ENCODE measurements at regions not wholly inside any gene's neighbourhood (a gene's known extent, or its start where the extent isn't known, plus 50 kb on each side); places are given as distances from the start of the nearest gene placed in this dataset.

DNA sequence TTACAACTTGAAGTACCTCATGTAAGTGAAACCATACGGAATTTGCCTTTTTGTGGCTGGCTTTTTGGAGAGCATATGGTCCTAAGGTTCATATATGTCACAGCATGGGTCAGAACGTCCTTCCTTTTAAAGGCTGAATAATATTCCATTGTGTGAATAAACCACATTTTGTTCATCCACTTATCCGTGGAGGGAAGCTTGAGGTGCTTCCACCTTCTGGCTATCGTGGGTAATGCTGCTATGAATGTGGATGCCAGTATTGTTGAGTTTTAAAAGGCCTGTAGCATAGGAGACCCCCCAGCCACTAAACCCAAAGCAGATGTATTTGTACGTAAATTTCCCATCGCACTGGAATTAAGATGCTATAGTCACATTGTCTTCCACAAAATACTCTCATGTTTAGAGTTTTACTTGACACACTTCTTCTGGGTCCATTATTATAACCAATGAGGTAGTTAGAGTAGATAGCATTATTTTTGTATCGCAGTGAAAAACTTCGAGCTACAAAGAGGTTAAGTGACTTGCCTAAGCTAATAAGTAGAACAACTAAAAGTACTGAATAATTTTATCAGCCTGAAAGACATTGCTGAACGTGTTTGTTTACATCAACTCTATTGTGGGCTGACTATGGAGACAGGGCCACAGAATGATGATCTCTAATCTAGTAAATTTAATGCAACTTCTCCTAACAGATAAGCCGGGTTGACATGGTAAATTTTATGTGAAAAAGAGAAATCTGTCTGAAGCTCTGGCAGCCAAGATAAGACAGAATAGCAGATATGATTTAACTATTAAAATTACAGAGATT, 183.0 kb upstream of the CTBP2 start:
- H3K36me3 ChIP-seq = no peaks in the 10 kb centered on the region
- intact Hi-C loops (cut with DNase I) = no loop called here

DNA sequence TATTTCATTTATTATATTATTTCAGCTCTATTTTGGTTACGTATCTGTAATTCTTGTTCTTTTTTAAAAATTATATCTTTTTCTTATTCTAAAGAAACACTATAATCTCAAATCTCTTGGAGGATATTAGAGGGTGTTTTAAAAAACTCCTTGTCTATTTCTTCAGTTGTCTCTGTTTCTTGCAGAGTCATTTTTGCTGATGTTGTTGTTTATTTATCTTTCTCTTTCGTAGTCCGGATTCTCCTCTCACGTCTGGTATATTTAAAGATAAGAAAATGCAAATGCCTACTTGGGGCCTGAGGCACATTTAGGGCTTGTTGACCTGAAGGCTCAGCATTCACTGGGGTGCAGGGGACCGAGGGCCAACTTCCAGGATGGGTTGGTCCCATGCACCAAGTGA, 181.2 kb upstream of the CTBP2 start:
- Histone ChIP-seq H3K27me3 (ENCODE audit: low read depth) (no peaks in the 10 kb centered on the region), H3K4me1 (no peaks in the 10 kb centered on the region), H3K4me3 (no peak overlapping the region), H3K27ac (no peak overlapping the region), H3K9me3 (no peaks in the 10 kb centered on the region), H3K36me3 (no peaks in the 10 kb centered on the region)
- no peak for ATAC-seq
- DNase-seq = no peak
- TF ChIP-seq, protein P1, sequence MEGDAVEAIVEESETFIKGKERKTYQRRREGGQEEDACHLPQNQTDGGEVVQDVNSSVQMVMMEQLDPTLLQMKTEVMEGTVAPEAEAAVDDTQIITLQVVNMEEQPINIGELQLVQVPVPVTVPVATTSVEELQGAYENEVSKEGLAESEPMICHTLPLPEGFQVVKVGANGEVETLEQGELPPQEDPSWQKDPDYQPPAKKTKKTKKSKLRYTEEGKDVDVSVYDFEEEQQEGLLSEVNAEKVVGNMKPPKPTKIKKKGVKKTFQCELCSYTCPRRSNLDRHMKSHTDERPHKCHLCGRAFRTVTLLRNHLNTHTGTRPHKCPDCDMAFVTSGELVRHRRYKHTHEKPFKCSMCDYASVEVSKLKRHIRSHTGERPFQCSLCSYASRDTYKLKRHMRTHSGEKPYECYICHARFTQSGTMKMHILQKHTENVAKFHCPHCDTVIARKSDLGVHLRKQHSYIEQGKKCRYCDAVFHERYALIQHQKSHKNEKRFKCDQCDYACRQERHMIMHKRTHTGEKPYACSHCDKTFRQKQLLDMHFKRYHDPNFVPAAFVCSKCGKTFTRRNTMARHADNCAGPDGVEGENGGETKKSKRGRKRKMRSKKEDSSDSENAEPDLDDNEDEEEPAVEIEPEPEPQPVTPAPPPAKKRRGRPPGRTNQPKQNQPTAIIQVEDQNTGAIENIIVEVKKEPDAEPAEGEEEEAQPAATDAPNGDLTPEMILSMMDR (IDR thresholded peaks at IDR 0.05) = no peak
- intact Hi-C loops (cut with DNase I) = no loop called here

More for the DNA sequence above, 183.0 kb upstream of the CTBP2 start:
- no peaks in the 10 kb centered on the region for H3K27me3 ChIP-seq (ENCODE audit: low read depth)
- ATAC-seq = no peak
- DNase-seq = no peak
- no peaks in the 10 kb centered on the region for H3K4me1 ChIP-seq
- no peak overlapping the region for H3K27ac ChIP-seq
- H3K4me3 ChIP-seq = no peak overlapping the region
- TF ChIP-seq, protein P1 (IDR thresholded peaks at IDR 0.05) = peak; percentile 62
- H3K9me3 ChIP-seq = no peaks in the 10 kb centered on the region

DNA sequence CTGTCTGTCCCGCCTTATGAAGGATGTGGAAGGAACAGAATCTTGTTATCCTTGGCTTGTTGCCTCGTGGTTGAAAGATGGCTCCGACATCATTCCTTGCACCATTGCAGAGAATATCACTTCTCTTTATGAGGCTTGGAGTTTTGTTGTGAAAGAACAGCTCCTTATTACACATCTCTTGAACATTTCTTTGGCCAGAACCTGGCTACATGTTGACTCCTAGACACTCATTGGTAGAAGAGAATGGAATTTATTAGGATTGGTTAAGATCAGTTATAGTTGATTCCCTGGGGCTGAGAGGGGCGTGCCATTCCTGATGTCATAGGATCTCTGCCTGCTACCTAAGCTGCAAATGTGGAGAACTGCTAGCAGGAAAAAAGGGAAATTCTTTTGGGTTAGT, 180.5 kb upstream of the CTBP2 start:
- Histone ChIP-seq H3K27me3 (ENCODE audit: low read depth) (no peaks in the 10 kb centered on the region), H3K36me3 (no peaks in the 10 kb centered on the region), H3K9me3 (no peaks in the 10 kb centered on the region), H3K27ac (no peak overlapping the region), H3K4me3 (no peak overlapping the region), H3K4me1 (no peaks in the 10 kb centered on the region)
- TF ChIP-seq, protein P1 (IDR thresholded peaks at IDR 0.05) = no peak
- DNase-seq (no peak), ATAC-seq (no peak)
- intact Hi-C loops (cut with DNase I) = no loop called here

DNA sequence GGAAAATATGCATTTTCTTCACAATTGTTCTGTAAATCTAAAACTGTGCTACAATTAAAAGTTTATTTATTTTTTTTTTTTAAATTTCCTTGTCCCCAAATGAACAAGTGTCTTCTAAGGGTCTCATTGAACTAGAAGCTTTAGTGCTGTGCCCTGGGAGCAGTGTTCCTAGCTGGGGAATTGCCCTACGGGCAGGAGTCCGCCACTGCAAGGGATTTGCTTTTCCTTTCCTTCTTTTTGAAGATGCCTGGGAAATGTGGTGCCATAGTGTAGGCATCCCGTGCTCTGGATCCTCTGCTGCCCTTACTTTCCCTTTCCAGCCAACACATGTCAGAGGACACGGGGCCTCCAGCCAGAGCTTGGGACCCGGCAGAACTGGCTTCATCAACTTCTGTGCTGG, 177.1 kb upstream of the CTBP2 start:
- ATAC-seq (no peak), DNase-seq (no peak)
- Histone ChIP-seq H3K9me3 (no peaks in the 10 kb centered on the region), H3K27me3 (ENCODE audit: low read depth) (no peaks in the 10 kb centered on the region), H3K36me3 (no peaks in the 10 kb centered on the region), H3K4me1 (no peaks in the 10 kb centered on the region), H3K27ac (no peak overlapping the region), H3K4me3 (no peak overlapping the region)
- intact Hi-C loops (cut with DNase I) = no loop called here
- TF ChIP-seq, protein P1 (IDR thresholded peaks at IDR 0.05) = no peak

DNA sequence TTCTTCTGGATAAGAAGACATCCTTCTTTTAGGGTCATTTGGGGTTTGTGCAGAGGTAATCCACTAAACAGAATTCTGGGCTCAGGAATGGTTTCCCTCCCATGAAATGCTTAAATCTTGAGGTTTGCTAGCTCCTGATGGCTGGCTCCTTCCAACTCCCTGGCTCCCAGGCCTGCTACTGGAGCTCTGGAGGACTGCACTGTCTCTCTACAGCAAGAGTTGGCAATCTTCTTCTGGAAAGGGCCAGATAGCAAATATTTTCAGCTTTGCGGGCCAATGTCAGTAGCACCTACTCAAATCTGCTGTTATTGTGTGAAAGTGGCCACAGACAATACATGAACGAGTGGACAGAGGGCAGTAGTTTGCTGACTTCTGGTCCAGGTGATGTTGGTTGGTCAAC, 174.2 kb upstream of the CTBP2 start:
- Histone ChIP-seq H3K27me3 (ENCODE audit: low read depth) (no peaks in the 10 kb centered on the region), H3K4me1 (no peaks in the 10 kb centered on the region), H3K4me3 (no peak overlapping the region), H3K27ac (no peak overlapping the region), H3K9me3 (no peaks in the 10 kb centered on the region), H3K36me3 (no peaks in the 10 kb centered on the region)
- no peak for DNase-seq
- TF ChIP-seq, protein P1 (IDR thresholded peaks at IDR 0.05) = no peak
- ATAC-seq = no peak
- intact Hi-C loops (cut with DNase I) = no loop called here
